ENCODE measurements at regions not wholly inside any gene's neighbourhood (a gene's known extent, or its start where the extent isn't known, plus 50 kb on each side); places are given as distances from the start of the nearest gene placed in this dataset.

- H3K36me3 Mint-ChIP-seq (ENCODE audit: low read depth, unreplicated experiment), result no peaks in the 10 kb centered on the region
- peaks cover 6% of the 10 kb centered on the region for H3K27me3 Mint-ChIP-seq (ENCODE audit: unreplicated experiment)
- no peak overlapping the region for H3K4me3 Mint-ChIP-seq (ENCODE audit: unreplicated experiment)
- H3K4me1 Mint-ChIP-seq (ENCODE audit: unreplicated experiment), result no peaks in the 10 kb centered on the region
- H3K9me3 Mint-ChIP-seq (ENCODE audit: unreplicated experiment), result no peaks in the 10 kb centered on the region
- no peak for TF ChIP-seq CTCF (IDR thresholded peaks at IDR 0.05; ENCODE audit: unreplicated experiment)
- DNase-seq (ENCODE audit: low spot score), result no peak
- no peak overlapping the region for H3K27ac Mint-ChIP-seq (ENCODE audit: unreplicated experiment)
Measured at GRCh38 chr6:108758884-108759283, 89.3 kb upstream of the ARMC2 start.

- Mint-ChIP-seq H3K4me1 (ENCODE audit: unreplicated experiment) (no peaks in the 10 kb centered on the region), H3K9me3 (ENCODE audit: unreplicated experiment) (no peaks in the 10 kb centered on the region), H3K27ac (ENCODE audit: unreplicated experiment) (no peak overlapping the region), H3K4me3 (ENCODE audit: unreplicated experiment) (no peak overlapping the region), H3K36me3 (ENCODE audit: low read depth, unreplicated experiment) (no peaks in the 10 kb centered on the region), H3K27me3 (ENCODE audit: unreplicated experiment) (peaks cover 6% of the 10 kb centered on the region)
- TF ChIP-seq CTCF (IDR thresholded peaks at IDR 0.05; ENCODE audit: unreplicated experiment), result no peak
- DNase-seq (ENCODE audit: low spot score), result no peak
Measured at GRCh38 chr6:108760126-108761050, 87.8 kb upstream of the ARMC2 start.

- no peaks in the 10 kb centered on the region for H3K4me1 Mint-ChIP-seq (ENCODE audit: unreplicated experiment)
- H3K27ac Mint-ChIP-seq (ENCODE audit: unreplicated experiment), result no peak overlapping the region
- H3K27me3 Mint-ChIP-seq (ENCODE audit: unreplicated experiment), result peaks cover 3% of the 10 kb centered on the region
- no peaks in the 10 kb centered on the region for H3K9me3 Mint-ChIP-seq (ENCODE audit: unreplicated experiment)
- H3K36me3 Mint-ChIP-seq (ENCODE audit: low read depth, unreplicated experiment), result no peaks in the 10 kb centered on the region
- no peak overlapping the region for H3K4me3 Mint-ChIP-seq (ENCODE audit: unreplicated experiment)
- no peak for TF ChIP-seq CTCF (IDR thresholded peaks at IDR 0.05; ENCODE audit: unreplicated experiment)
- DNase-seq (ENCODE audit: low spot score), result no peak
Measured at GRCh38 chr6:108762394-108762793, 85.8 kb upstream of the ARMC2 start.

- Mint-ChIP-seq H3K27me3 (ENCODE audit: unreplicated experiment) (peaks cover 3% of the 10 kb centered on the region), H3K9me3 (ENCODE audit: unreplicated experiment) (no peaks in the 10 kb centered on the region), H3K4me1 (ENCODE audit: unreplicated experiment) (no peaks in the 10 kb centered on the region), H3K36me3 (ENCODE audit: low read depth, unreplicated experiment) (no peaks in the 10 kb centered on the region), H3K27ac (ENCODE audit: unreplicated experiment) (no peak overlapping the region), H3K4me3 (ENCODE audit: unreplicated experiment) (no peak overlapping the region)
- DNase-seq (ENCODE audit: low spot score), result no peak
- no peak for TF ChIP-seq CTCF (IDR thresholded peaks at IDR 0.05; ENCODE audit: unreplicated experiment)
Measured at GRCh38 chr6:108763931-108764579, 84.2 kb upstream of the ARMC2 start.

DNA sequence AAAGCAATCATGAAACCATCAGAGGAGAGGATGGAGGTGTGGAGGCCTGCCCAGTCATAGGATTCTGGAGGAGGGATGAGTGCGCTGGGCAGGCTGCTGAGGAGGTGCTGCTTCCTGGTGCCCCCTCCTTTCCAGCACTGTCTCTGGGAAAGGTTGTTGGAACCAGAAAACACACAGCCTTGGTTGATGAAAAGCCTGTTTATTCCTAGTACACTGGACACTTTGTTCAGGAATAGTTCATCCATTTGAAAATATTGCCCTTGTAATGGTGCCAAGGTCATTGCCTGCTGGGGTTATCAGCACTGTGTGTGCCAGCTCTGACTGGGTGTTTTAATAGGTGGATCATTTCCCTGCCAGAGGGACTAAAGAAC is 83.7 kb upstream of the ARMC2 start:
- no peak overlapping the region for H3K4me3 Mint-ChIP-seq (ENCODE audit: unreplicated experiment)
- TF ChIP-seq CTCF (IDR thresholded peaks at IDR 0.05; ENCODE audit: unreplicated experiment), result no peak
- peaks cover 3% of the 10 kb centered on the region for H3K27me3 Mint-ChIP-seq (ENCODE audit: unreplicated experiment)
- no peak overlapping the region for H3K27ac Mint-ChIP-seq (ENCODE audit: unreplicated experiment)
- no peaks in the 10 kb centered on the region for H3K4me1 Mint-ChIP-seq (ENCODE audit: unreplicated experiment)
- H3K36me3 Mint-ChIP-seq (ENCODE audit: low read depth, unreplicated experiment), result no peaks in the 10 kb centered on the region
- DNase-seq (ENCODE audit: low spot score), result no peak
- no peaks in the 10 kb centered on the region for H3K9me3 Mint-ChIP-seq (ENCODE audit: unreplicated experiment)
